CD4-positive, alpha-beta T cell (primary cell): ENCODE measurements at regions not wholly inside any gene's neighbourhood (a gene's known extent, or its start where the extent isn't known, plus 50 kb on each side); places are given as distances from the start of the nearest gene placed in this dataset.

Experiments
- ATAC-seq: fragments of 200-7000 bp; cut with Tn5 transposase; one replicate; pipeline ENCODE4 v1.10.0; 2022; ENCODE audit warnings: mild to moderate bottlenecking; ENCODE audit not compliant: poor library complexity
- CTCF ChIA-PET: fragments of 350-600 bp; sonication (Branson Sonifier 250); formaldehyde crosslinking; loops from one replicate; lab custom pipeline; 2021; ENCODE audit warnings: antibody characterized with exemption, inconsistent platforms; lab: Charles Lee
- POLR2A ChIA-PET: fragments of 350-600 bp; sonication (Branson Sonifier 250); formaldehyde crosslinking; loops from one replicate; lab custom pipeline; 2021; ENCODE audit warnings: antibody characterized with exemption, inconsistent platforms; lab: Charles Lee
- DNase-seq, 14 experiments: peaks; one replicate each; pipeline ENCODE4 v3.0.0-alpha.2; 2013 to 2020; ENCODE audit warnings: mixed read lengths in 2 of 14
- H3K27ac ChIP-seq, 2 donors: one replicate each; pipeline versions ENCODE4 v1.5.1 to v1.7.0; 2013; ENCODE audit warnings: low read length in 2 of 2, low read depth in 1 of 2, mild to moderate bottlenecking in 1 of 2
- H3K27me3 ChIP-seq, 2 experiments: 1 replicate in 1 of 2; 2 replicates in 1 of 2; pipeline versions ENCODE4 v1.6.1 to v1.7.0; 2013; ENCODE audit warnings: low read length in 2 of 2, control low read depth in 1 of 2, mild to moderate bottlenecking in 1 of 2, moderate library complexity in 1 of 2; ENCODE audit not compliant: insufficient read depth in 2 of 2, control insufficient read depth in 1 of 2
- H3K36me3 ChIP-seq: one replicate; pipeline ENCODE4 v1.6.1; 2013; ENCODE audit warnings: low read length, control low read depth; ENCODE audit not compliant: insufficient read depth
- H3K4me1 ChIP-seq: one replicate; pipeline ENCODE4 v1.6.1; 2013; ENCODE audit warnings: low read length, control low read depth; ENCODE audit not compliant: insufficient read depth
- H3K4me3 ChIP-seq: one replicate; pipeline ENCODE4 v1.5.1; 2013; ENCODE audit warnings: mild to moderate bottlenecking, low read length, moderate library complexity
- H3K9me3 ChIP-seq, 2 experiments: 1 replicate in 1 of 2; 2 replicates in 1 of 2; pipeline versions ENCODE4 v1.6.1 to v1.7.0; 2013; ENCODE audit warnings: low read length in 2 of 2, mild to moderate bottlenecking in 2 of 2, control low read depth in 1 of 2, moderate library complexity in 1 of 2; ENCODE audit not compliant: control insufficient read depth in 1 of 2, insufficient read depth in 1 of 2
- H3K27ac Mint-ChIP-seq: one replicate; pipeline ENCODE4 v1.8.0; 2020; ENCODE audit warnings: mixed read lengths
- H3K27me3 Mint-ChIP-seq: one replicate; pipeline ENCODE4 v1.8.0; 2021; ENCODE audit warnings: mixed read lengths
- H3K36me3 Mint-ChIP-seq: one replicate; pipeline ENCODE4 v1.8.0; 2021; ENCODE audit warnings: low read depth, mixed read lengths
- H3K4me1 Mint-ChIP-seq: one replicate; pipeline ENCODE4 v1.8.0; 2021; ENCODE audit warnings: low read depth, mixed read lengths
- H3K4me3 Mint-ChIP-seq: one replicate; pipeline ENCODE4 v1.8.0; 2020; ENCODE audit warnings: mild to moderate bottlenecking, mixed read lengths
- H3K9me3 Mint-ChIP-seq: one replicate; pipeline ENCODE4 v1.8.0; 2020; ENCODE audit warnings: mixed read lengths
- intact Hi-C, 2 experiments: fragments of 100-400 bp; cut with DNase I in 1 of 2; cut with micrococcal nuclease in 1 of 2; formaldehyde crosslinking; loops; one replicate each; pipeline versions ENCODE4 v1.15.1 to v1.9.0; 2023 to 2025; cut with DNase I, micrococcal nuclease
- TF ChIP-seq, protein P1 (sequence below): fragments of 200-600 bp; IDR thresholded peaks from one replicate; pipeline ENCODE4 v1.8.0; 2022; ENCODE audit warnings: antibody characterized with exemption, mild to moderate bottlenecking

- Mint-ChIP-seq H3K27me3 (peaks cover 12% of the 10 kb centered on the region), H3K9me3 (no peaks in the 10 kb centered on the region), H3K36me3 (no peaks in the 10 kb centered on the region), H3K27ac (no peak overlapping the region), H3K4me1 (no peaks in the 10 kb centered on the region), H3K4me3 (no peak overlapping the region)
- no peaks in the 10 kb centered on the region for H3K36me3 ChIP-seq
- ChIA-PET POLR2A (no interaction called here), CTCF (no interaction called here)
- DNase-seq, result no peak
- TF ChIP-seq, protein P1, sequence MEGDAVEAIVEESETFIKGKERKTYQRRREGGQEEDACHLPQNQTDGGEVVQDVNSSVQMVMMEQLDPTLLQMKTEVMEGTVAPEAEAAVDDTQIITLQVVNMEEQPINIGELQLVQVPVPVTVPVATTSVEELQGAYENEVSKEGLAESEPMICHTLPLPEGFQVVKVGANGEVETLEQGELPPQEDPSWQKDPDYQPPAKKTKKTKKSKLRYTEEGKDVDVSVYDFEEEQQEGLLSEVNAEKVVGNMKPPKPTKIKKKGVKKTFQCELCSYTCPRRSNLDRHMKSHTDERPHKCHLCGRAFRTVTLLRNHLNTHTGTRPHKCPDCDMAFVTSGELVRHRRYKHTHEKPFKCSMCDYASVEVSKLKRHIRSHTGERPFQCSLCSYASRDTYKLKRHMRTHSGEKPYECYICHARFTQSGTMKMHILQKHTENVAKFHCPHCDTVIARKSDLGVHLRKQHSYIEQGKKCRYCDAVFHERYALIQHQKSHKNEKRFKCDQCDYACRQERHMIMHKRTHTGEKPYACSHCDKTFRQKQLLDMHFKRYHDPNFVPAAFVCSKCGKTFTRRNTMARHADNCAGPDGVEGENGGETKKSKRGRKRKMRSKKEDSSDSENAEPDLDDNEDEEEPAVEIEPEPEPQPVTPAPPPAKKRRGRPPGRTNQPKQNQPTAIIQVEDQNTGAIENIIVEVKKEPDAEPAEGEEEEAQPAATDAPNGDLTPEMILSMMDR, result no peak
- H3K27me3 ChIP-seq, result peaks cover 0 to 7% of the 10 kb centered on the region in 2 experiments
- H3K4me1 ChIP-seq, result no peaks in the 10 kb centered on the region
- no peak for ATAC-seq
- no peak overlapping the region for H3K27ac ChIP-seq
- no peak overlapping the region for H3K4me3 ChIP-seq
- H3K9me3 ChIP-seq, result no peaks in the 10 kb centered on the region
- intact Hi-C loops, result no loop called here
These were observed 138.9 kb upstream of the SLC7A14 start for GRCh38 chr3:170724599-170725280.

DNA sequence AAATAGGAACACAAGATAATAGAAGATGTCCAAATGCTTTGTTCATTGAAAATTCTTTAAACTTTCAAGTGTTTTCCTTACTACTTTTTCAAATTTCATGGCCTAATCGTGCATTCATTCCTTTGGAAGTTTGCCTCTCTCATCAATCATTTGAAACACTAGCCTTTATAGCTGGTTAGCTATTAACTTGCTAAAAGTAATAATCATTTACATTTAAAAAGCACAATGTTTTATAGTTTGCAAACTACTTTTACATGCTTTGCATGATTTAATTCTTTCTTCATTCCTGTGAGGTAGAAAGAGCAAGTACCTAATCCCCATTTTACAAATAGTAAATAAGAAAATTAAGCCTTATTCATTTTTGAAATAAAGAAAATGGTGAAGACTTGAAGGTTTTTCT, 137.4 kb upstream of the SLC7A14 start:
- Histone ChIP-seq H3K27ac (no peak overlapping the region), H3K9me3 (no peaks in the 10 kb centered on the region), H3K27me3 (peaks cover 0 to 2% of the 10 kb centered on the region in 2 experiments), H3K4me1 (no peaks in the 10 kb centered on the region), H3K4me3 (no peak overlapping the region), H3K36me3 (no peaks in the 10 kb centered on the region)
- Mint-ChIP-seq H3K9me3 (peaks cover 4% of the 10 kb centered on the region), H3K36me3 (no peaks in the 10 kb centered on the region), H3K27me3 (peaks cover 27% of the 10 kb centered on the region), H3K4me3 (no peak overlapping the region), H3K27ac (no peak overlapping the region), H3K4me1 (no peaks in the 10 kb centered on the region)
- TF ChIP-seq, protein P1, result no peak
- ATAC-seq, result no peak
- DNase-seq, result no peak
- intact Hi-C loops, result no loop called here
- CTCF ChIA-PET, result no interaction called here
- POLR2A ChIA-PET, result no interaction called here

DNA sequence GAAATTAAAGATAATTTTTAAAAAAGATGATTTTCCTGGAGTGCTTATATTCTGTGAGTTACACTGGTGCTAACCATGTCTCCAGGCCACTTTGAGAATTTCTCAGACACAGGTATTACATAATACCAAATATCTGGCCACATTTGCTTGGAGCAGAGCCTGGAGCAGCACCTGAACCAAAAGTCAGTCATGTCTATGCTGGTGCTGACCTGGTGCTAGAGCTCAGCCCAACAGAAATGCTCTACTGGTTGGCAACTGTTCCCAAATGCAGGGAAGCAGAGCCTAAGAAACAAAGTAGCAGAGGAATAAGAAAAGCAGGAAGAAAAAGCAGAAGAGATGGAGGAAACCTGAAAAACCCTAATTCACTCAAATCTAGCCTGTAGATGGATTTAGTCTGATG, 135.7 kb upstream of the SLC7A14 start:
- no peak overlapping the region for H3K4me3 ChIP-seq
- intact Hi-C loops, result no loop called here
- no peak overlapping the region for H3K4me3 Mint-ChIP-seq
- peaks cover 4% of the 10 kb centered on the region for H3K9me3 Mint-ChIP-seq
- H3K27ac ChIP-seq, result no peak overlapping the region
- ATAC-seq, result no peak
- H3K27ac Mint-ChIP-seq, result no peak overlapping the region
- peaks cover 44% of the 10 kb centered on the region for H3K27me3 Mint-ChIP-seq
- H3K36me3 ChIP-seq, result no peaks in the 10 kb centered on the region
- no peak for DNase-seq
- H3K36me3 Mint-ChIP-seq, result no peaks in the 10 kb centered on the region
- TF ChIP-seq, protein P1, result no peak
- H3K27me3 ChIP-seq, result peaks cover 0 to 4% of the 10 kb centered on the region in 2 experiments
- ChIA-PET CTCF (no interaction called here), POLR2A (no interaction called here)
- H3K9me3 ChIP-seq, result no peaks in the 10 kb centered on the region
- no peaks in the 10 kb centered on the region for H3K4me1 ChIP-seq
- H3K4me1 Mint-ChIP-seq, result no peaks in the 10 kb centered on the region
